PC-3 (cell line): ENCODE measurements at regions not wholly inside any gene's neighbourhood (a gene's known extent, or its start where the extent isn't known, plus 50 kb on each side); places are given as distances from the start of the nearest gene placed in this dataset.

Experiments
- CTCF ChIP-seq: fragments of 300-600 bp; sonication (generic); conservative IDR thresholded peaks from 2 replicates; pipeline ENCODE4 v1.5.1; 2017; ENCODE audit warnings: antibody characterized with exemption, low read depth, mild to moderate bottlenecking, low read length
- EZH2 ChIP-seq: fragments of 300-600 bp; sonication (generic); IDR thresholded peaks from one replicate; pipeline ENCODE4 v1.6.1; 2017; ENCODE audit warnings: antibody characterized with exemption, mild to moderate bottlenecking, low read length; ENCODE audit not compliant: unreplicated experiment

GRCh38 chr13:62321139-62321538 lies 905.5 kb upstream of the PCDH20 start:
- TF ChIP-seq CTCF (no peak), EZH2 (no peak)
